ENCODE measurements at regions not wholly inside any gene's neighbourhood (a gene's known extent, or its start where the extent isn't known, plus 50 kb on each side); places are given as distances from the start of the nearest gene placed in this dataset.

DNA sequence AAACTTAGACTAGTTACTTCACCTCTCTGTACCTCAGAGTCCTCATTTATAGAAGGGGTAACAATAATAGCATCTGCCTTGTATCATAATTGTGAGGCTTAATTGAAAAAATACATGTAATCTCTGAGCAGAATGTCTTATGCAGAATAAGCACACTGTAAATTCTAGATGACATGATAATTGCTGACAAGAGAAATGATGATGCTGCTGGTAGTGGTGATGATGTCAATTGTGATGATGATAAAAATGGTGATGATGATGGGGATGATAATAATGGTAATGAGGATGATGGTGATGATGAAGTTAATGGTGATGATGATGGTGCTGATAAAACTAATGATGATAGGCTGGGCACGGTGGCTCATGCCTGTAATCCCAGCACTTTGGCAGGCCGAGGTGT, 346.1 kb upstream of the CDH4 start:
- H3K79me2 ChIP-seq (ENCODE audit: insufficient read depth, low read length): no peaks in the 10 kb centered on the region
- no peaks in the 10 kb centered on the region for H4K20me1 ChIP-seq (ENCODE audit: low read depth, low read length)
- H3K36me3 ChIP-seq (ENCODE audit: low read length): no peaks in the 10 kb centered on the region
- H2AFZ ChIP-seq (ENCODE audit: low read depth, low read length, severe bottlenecking): no peak overlapping the region
- H3K4me3 ChIP-seq (ENCODE audit: insufficient read depth, low read length, poor library complexity, severe bottlenecking): no peak overlapping the region
- H3K9ac ChIP-seq (ENCODE audit: low read length): no peak overlapping the region
- no peak overlapping the region for H3K27ac ChIP-seq (ENCODE audit: low read depth, low read length)
- H3F3A ChIP-seq (ENCODE audit: insufficient read depth): no peaks in the 10 kb centered on the region
- H3K4me2 ChIP-seq (ENCODE audit: low read depth, low read length, poor library complexity, severe bottlenecking): no peak overlapping the region
- no peaks in the 10 kb centered on the region for H3K27me3 ChIP-seq (ENCODE audit: low read length)
- no peak for TF ChIP-seq EZH2phosphoT487 (conservative IDR thresholded peaks at IDR 0.05; ENCODE audit: low read length)
- TF ChIP-seq, protein P1, sequence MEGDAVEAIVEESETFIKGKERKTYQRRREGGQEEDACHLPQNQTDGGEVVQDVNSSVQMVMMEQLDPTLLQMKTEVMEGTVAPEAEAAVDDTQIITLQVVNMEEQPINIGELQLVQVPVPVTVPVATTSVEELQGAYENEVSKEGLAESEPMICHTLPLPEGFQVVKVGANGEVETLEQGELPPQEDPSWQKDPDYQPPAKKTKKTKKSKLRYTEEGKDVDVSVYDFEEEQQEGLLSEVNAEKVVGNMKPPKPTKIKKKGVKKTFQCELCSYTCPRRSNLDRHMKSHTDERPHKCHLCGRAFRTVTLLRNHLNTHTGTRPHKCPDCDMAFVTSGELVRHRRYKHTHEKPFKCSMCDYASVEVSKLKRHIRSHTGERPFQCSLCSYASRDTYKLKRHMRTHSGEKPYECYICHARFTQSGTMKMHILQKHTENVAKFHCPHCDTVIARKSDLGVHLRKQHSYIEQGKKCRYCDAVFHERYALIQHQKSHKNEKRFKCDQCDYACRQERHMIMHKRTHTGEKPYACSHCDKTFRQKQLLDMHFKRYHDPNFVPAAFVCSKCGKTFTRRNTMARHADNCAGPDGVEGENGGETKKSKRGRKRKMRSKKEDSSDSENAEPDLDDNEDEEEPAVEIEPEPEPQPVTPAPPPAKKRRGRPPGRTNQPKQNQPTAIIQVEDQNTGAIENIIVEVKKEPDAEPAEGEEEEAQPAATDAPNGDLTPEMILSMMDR (IDR thresholded peaks at IDR 0.05; ENCODE audit: insufficient read depth, low read length, poor library complexity, severe bottlenecking): no peak
- no peaks in the 10 kb centered on the region for H3K9me2 ChIP-seq (replicated peaks; ENCODE audit: insufficient read depth, low read length)
- no peaks in the 10 kb centered on the region for H3K9me3 ChIP-seq (ENCODE audit: insufficient read depth, low read length)

DNA sequence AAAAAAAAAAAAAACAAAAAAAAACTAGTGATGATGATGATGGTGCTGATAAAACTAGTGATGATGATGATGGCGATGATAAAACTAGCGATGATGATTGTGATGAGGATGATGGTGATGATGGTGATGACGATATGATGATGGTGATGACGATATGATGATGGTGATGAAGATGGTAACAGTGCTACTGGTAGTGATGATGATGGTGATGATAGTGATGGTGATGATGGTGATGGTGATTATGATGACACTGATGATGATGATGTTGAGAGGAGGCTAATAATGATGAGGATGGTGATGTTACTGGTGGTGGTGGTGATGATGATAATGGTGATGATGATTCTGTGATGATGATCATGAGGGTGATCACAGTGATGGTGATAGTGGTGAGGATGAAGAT, 345.5 kb upstream of the CDH4 start:
- Histone ChIP-seq H3F3A (ENCODE audit: insufficient read depth) (no peaks in the 10 kb centered on the region), H4K20me1 (ENCODE audit: low read depth, low read length) (no peaks in the 10 kb centered on the region), H3K27ac (ENCODE audit: low read depth, low read length) (no peak overlapping the region), H3K9ac (ENCODE audit: low read length) (no peak overlapping the region), H3K4me3 (ENCODE audit: insufficient read depth, low read length, poor library complexity, severe bottlenecking) (no peak overlapping the region), H3K36me3 (ENCODE audit: low read length) (no peaks in the 10 kb centered on the region), H3K9me3 (ENCODE audit: insufficient read depth, low read length) (no peaks in the 10 kb centered on the region), H2AFZ (ENCODE audit: low read depth, low read length, severe bottlenecking) (no peak overlapping the region), H3K79me2 (ENCODE audit: insufficient read depth, low read length) (no peaks in the 10 kb centered on the region), H3K4me2 (ENCODE audit: low read depth, low read length, poor library complexity, severe bottlenecking) (no peak overlapping the region), H3K9me2 (replicated peaks; ENCODE audit: insufficient read depth, low read length) (no peaks in the 10 kb centered on the region), H3K27me3 (ENCODE audit: low read length) (no peaks in the 10 kb centered on the region)
- TF ChIP-seq, protein P1 (IDR thresholded peaks at IDR 0.05; ENCODE audit: insufficient read depth, low read length, poor library complexity, severe bottlenecking): no peak
- TF ChIP-seq EZH2phosphoT487 (conservative IDR thresholded peaks at IDR 0.05; ENCODE audit: low read length): no peak

DNA sequence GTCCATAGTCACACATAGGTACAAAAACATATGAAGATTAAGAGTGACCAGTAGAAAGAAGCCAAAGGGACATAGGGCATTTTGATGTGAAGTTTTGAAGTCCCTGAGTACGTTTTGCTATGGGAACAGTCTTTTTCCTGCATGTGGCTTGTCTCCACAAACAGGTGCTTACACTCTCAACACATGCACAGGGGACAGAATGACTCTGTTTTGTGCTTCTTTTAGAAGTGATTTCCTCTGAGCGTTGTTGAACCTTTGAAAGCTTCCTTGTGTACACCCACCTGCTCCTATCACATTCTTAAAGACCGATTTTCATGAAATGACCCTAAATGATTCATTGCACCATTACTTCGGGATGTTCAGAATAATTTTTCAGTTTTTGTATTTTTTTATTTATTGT, 338.8 kb upstream of the CDH4 start:
- Histone ChIP-seq H3K4me3 (ENCODE audit: insufficient read depth, low read length, poor library complexity, severe bottlenecking) (no peak overlapping the region), H2AFZ (ENCODE audit: low read depth, low read length, severe bottlenecking) (no peak overlapping the region), H3K27me3 (ENCODE audit: low read length) (no peaks in the 10 kb centered on the region), H3K27ac (ENCODE audit: low read depth, low read length) (no peak overlapping the region), H3K9me2 (replicated peaks; ENCODE audit: insufficient read depth, low read length) (no peaks in the 10 kb centered on the region), H3K9me3 (ENCODE audit: insufficient read depth, low read length) (no peaks in the 10 kb centered on the region), H3K9ac (ENCODE audit: low read length) (no peak overlapping the region), H3K79me2 (ENCODE audit: insufficient read depth, low read length) (no peaks in the 10 kb centered on the region), H3F3A (ENCODE audit: insufficient read depth) (no peaks in the 10 kb centered on the region), H4K20me1 (ENCODE audit: low read depth, low read length) (no peaks in the 10 kb centered on the region), H3K36me3 (ENCODE audit: low read length) (no peaks in the 10 kb centered on the region), H3K4me2 (ENCODE audit: low read depth, low read length, poor library complexity, severe bottlenecking) (no peak overlapping the region)
- TF ChIP-seq, protein P1 (IDR thresholded peaks at IDR 0.05; ENCODE audit: insufficient read depth, low read length, poor library complexity, severe bottlenecking): no peak
- TF ChIP-seq EZH2phosphoT487 (conservative IDR thresholded peaks at IDR 0.05; ENCODE audit: low read length): no peak
